ENCODE measurements at regions not wholly inside any gene's neighbourhood (a gene's known extent, or its start where the extent isn't known, plus 50 kb on each side); places are given as distances from the start of the nearest gene placed in this dataset.

DNA sequence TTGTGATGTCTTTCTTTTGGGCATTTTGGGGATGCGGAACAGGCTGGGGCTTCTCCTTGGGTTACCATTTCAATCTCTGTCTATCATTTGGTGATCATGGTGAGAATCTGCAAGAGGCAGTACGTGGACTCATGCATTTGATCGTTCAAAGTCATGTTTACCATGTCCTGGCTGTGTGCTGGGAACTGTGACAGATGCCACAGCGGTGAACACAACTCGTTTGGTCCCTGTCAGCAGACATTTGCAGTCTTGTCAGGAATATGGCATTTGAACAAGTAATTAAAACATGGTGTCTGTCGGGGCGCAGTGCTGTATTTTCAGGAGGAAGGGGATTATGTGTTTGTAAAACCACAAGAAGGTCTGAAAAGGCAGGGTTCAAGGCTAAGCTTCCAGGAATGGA, 103.3 kb upstream of the IGSF21 start:
- Mint-ChIP-seq H3K4me1 (peaks cover 16% of the 10 kb centered on the region), H3K4me3 (no peak overlapping the region), H3K9me3 (ENCODE audit: insufficient read depth) (no peaks in the 10 kb centered on the region), H3K27ac (no peak overlapping the region), H3K27me3 (peaks cover 34% of the 10 kb centered on the region)
- Histone ChIP-seq H3K4me3 (ENCODE audit: control extremely low read depth in 1 of 5, extremely low read depth in 1 of 5, insufficient read depth in 1 of 5, low read depth in 2 of 5, low read length in 4 of 5) (no peak overlapping the region), H4K20me1 (ENCODE audit: control insufficient read depth, insufficient read depth, low read length, poor library complexity, severe bottlenecking) (no peaks in the 10 kb centered on the region), H3K9me3 (ENCODE audit: control extremely low read depth in 1 of 3, control insufficient read depth in 2 of 3, insufficient read depth in 1 of 3, low read length in 2 of 3) (no peaks in the 10 kb centered on the region), H3K36me3 (replicated peaks in 1 of 2; ENCODE audit: control extremely low read depth in 1 of 2, control insufficient read depth in 1 of 2, extremely low read depth in 1 of 2, insufficient read depth in 2 of 2, low read length in 1 of 2) (no peaks in the 10 kb centered on the region), H2AFZ (ENCODE audit: insufficient read depth, low read depth, low read length, poor library complexity, severe bottlenecking) (no peak overlapping the region), H3K27me3 (replicated peaks in 1 of 4; ENCODE audit: control extremely low read depth in 1 of 4, control insufficient read depth in 3 of 4, insufficient read depth in 4 of 4, low read length in 3 of 4) (peaks cover 0 to 19% (median 0%) of the 10 kb centered on the region in 4 experiments), H3K79me2 (ENCODE audit: control insufficient read depth, insufficient read depth, low read length) (no peaks in the 10 kb centered on the region), H3K4me2 (replicated peaks; ENCODE audit: low read depth, low read length, poor library complexity, severe bottlenecking) (no peak overlapping the region), H3K27ac (ENCODE audit: low read length in 2 of 2) (no peak overlapping the region), H3K9ac (ENCODE audit: low read length) (no peak overlapping the region), H3K4me1 (ENCODE audit: control insufficient read depth in 2 of 2, insufficient read depth in 2 of 2, low read length in 2 of 2) (peaks cover 3 to 17% of the 10 kb centered on the region in 2 donors)
- DNase-seq (no peak), ATAC-seq (ENCODE audit: low read depth) (no peak)
- intact Hi-C loops (cut with micrococcal nuclease): no loop called here
- ChIA-PET POLR2A (no interaction called here), CTCF (interaction anchor here (1.3 kb wide), 1 partner anchor 8 kb away, joined by 3 read pairs; no protein-coding TSS in a partner anchor)
- TF ChIP-seq EZH2 (IDR thresholded peaks at IDR 0.05; ENCODE audit: borderline replicate concordance, insufficient read depth, low read depth, low read length, poor library complexity, severe bottlenecking): no peak
- TF ChIP-seq, protein P1, sequence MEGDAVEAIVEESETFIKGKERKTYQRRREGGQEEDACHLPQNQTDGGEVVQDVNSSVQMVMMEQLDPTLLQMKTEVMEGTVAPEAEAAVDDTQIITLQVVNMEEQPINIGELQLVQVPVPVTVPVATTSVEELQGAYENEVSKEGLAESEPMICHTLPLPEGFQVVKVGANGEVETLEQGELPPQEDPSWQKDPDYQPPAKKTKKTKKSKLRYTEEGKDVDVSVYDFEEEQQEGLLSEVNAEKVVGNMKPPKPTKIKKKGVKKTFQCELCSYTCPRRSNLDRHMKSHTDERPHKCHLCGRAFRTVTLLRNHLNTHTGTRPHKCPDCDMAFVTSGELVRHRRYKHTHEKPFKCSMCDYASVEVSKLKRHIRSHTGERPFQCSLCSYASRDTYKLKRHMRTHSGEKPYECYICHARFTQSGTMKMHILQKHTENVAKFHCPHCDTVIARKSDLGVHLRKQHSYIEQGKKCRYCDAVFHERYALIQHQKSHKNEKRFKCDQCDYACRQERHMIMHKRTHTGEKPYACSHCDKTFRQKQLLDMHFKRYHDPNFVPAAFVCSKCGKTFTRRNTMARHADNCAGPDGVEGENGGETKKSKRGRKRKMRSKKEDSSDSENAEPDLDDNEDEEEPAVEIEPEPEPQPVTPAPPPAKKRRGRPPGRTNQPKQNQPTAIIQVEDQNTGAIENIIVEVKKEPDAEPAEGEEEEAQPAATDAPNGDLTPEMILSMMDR (IDR thresholded peaks at IDR 0.05): no peak
- WGBS (ENCODE audit: insufficient coverage): 86% methylated on average over 7 of the region's 7 CpGs

- no peak overlapping the region for H2AFZ ChIP-seq (ENCODE audit: insufficient read depth, low read depth, low read length, poor library complexity, severe bottlenecking)
- no peak overlapping the region for H3K4me3 ChIP-seq (ENCODE audit: control extremely low read depth in 1 of 5, extremely low read depth in 1 of 5, insufficient read depth in 1 of 5, low read depth in 2 of 5, low read length in 4 of 5)
- peaks cover 3 to 9% of the 10 kb centered on the region in 2 donors for H3K4me1 ChIP-seq (ENCODE audit: control insufficient read depth in 2 of 2, insufficient read depth in 2 of 2, low read length in 2 of 2)
- no peaks in the 10 kb centered on the region for H3K36me3 ChIP-seq (replicated peaks in 1 of 2; ENCODE audit: control extremely low read depth in 1 of 2, control insufficient read depth in 1 of 2, extremely low read depth in 1 of 2, insufficient read depth in 2 of 2, low read length in 1 of 2)
- no peak overlapping the region for H3K9ac ChIP-seq (ENCODE audit: low read length)
- peaks cover 0 to 19% (median 0%) of the 10 kb centered on the region in 4 experiments for H3K27me3 ChIP-seq (replicated peaks in 1 of 4; ENCODE audit: control extremely low read depth in 1 of 4, control insufficient read depth in 3 of 4, insufficient read depth in 4 of 4, low read length in 3 of 4)
- TF ChIP-seq, protein P1 (IDR thresholded peaks at IDR 0.05): no peak
- TF ChIP-seq EZH2 (IDR thresholded peaks at IDR 0.05; ENCODE audit: borderline replicate concordance, insufficient read depth, low read depth, low read length, poor library complexity, severe bottlenecking): no peak
- DNase-seq (no peak), ATAC-seq (ENCODE audit: low read depth) (no peak)
- ChIA-PET POLR2A (no interaction called here), CTCF (interaction anchor here (1.3 kb wide), 1 partner anchor 9 kb away, joined by 3 read pairs; no protein-coding TSS in a partner anchor)
- WGBS (ENCODE audit: insufficient coverage): 73% methylated on average over 2 of the region's 2 CpGs
- H3K4me1 Mint-ChIP-seq: peaks cover 8% of the 10 kb centered on the region
- no peaks in the 10 kb centered on the region for H3K9me3 ChIP-seq (ENCODE audit: control extremely low read depth in 1 of 3, control insufficient read depth in 2 of 3, insufficient read depth in 1 of 3, low read length in 2 of 3)
- no peaks in the 10 kb centered on the region for H3K79me2 ChIP-seq (ENCODE audit: control insufficient read depth, insufficient read depth, low read length)
- peaks cover 35% of the 10 kb centered on the region for H3K27me3 Mint-ChIP-seq
- intact Hi-C loops (cut with micrococcal nuclease): no loop called here
- no peak overlapping the region for H3K4me2 ChIP-seq (replicated peaks; ENCODE audit: low read depth, low read length, poor library complexity, severe bottlenecking)
- H3K4me3 Mint-ChIP-seq: no peak overlapping the region
- H3K9me3 Mint-ChIP-seq (ENCODE audit: insufficient read depth): no peaks in the 10 kb centered on the region
- H3K27ac ChIP-seq (ENCODE audit: low read length in 2 of 2): no peak overlapping the region
- no peaks in the 10 kb centered on the region for H4K20me1 ChIP-seq (ENCODE audit: control insufficient read depth, insufficient read depth, low read length, poor library complexity, severe bottlenecking)
- no peak overlapping the region for H3K27ac Mint-ChIP-seq
These were observed 102.4 kb upstream of the IGSF21 start for GRCh38 chr1:18005238-18005637.
